Loucy (cell line): ENCODE measurements at regions not wholly inside any gene's neighbourhood (a gene's known extent, or its start where the extent isn't known, plus 50 kb on each side); places are given as distances from the start of the nearest gene placed in this dataset.

ENCODE experiments used
- H2AFZ ChIP-seq: fragments of 200-600 bp; sonication (generic); 2 replicates; pipeline ENCODE4 v1.6.0; 2016; ENCODE audit warnings: antibody characterized with exemption, mild to moderate bottlenecking, low read length, moderate library complexity
- H3F3A ChIP-seq: fragments of 200-600 bp; 2 replicates; pipeline ENCODE4 v1.6.0; 2016; ENCODE audit warnings: antibody characterized with exemption, low read depth, mild to moderate bottlenecking
- H3K27me3 ChIP-seq: fragments of 200-600 bp; sonication (generic); 2 replicates; pipeline ENCODE4 v1.6.1; 2014; ENCODE audit warnings: low read length, mild to moderate bottlenecking; ENCODE audit not compliant: insufficient read depth, poor library complexity, severe bottlenecking
- H3K36me3 ChIP-seq: fragments of 200-600 bp; sonication (generic); 2 replicates; pipeline ENCODE4 v1.6.1; 2016; ENCODE audit warnings: low read length; ENCODE audit not compliant: insufficient read depth
- H3K4me1 ChIP-seq: fragments of 200-600 bp; sonication (generic); 2 replicates; pipeline ENCODE4 v1.5.1; 2014; ENCODE audit warnings: low read length, mild to moderate bottlenecking; ENCODE audit not compliant: insufficient read depth, poor library complexity, severe bottlenecking
- H3K4me2 ChIP-seq: fragments of 200-600 bp; sonication (generic); 2 replicates; pipeline ENCODE4 v1.6.0; 2014; ENCODE audit warnings: antibody characterized with exemption, low read length, low read depth, mild to moderate bottlenecking; ENCODE audit not compliant: poor library complexity, severe bottlenecking
- H3K4me3 ChIP-seq: fragments of 200-600 bp; sonication (generic); 2 replicates; pipeline ENCODE4 v1.5.1; 2014; ENCODE audit warnings: low read length, mild to moderate bottlenecking, mixed read lengths; ENCODE audit not compliant: poor library complexity, severe bottlenecking
- H3K79me2 ChIP-seq: fragments of 200-600 bp; sonication (generic); 2 replicates; pipeline ENCODE4 v1.6.1; 2014; ENCODE audit warnings: low read length; ENCODE audit not compliant: insufficient read depth
- H3K9ac ChIP-seq: fragments of 200-600 bp; sonication (generic); 2 replicates; pipeline ENCODE4 v1.6.0; 2014; ENCODE audit warnings: mild to moderate bottlenecking, low read depth, low read length, moderate library complexity; ENCODE audit not compliant: poor library complexity, severe bottlenecking
- H3K9me2 ChIP-seq: fragments of 200-600 bp; sonication (generic); replicated peaks from 2 replicates; pipeline ENCODE4 v1.6.1; 2016; ENCODE audit warnings: low read depth, low read length, mixed read lengths
- H3K9me3 ChIP-seq: fragments of 200-600 bp; sonication (generic); 2 replicates; pipeline ENCODE4 v1.6.1; 2014; ENCODE audit warnings: mild to moderate bottlenecking, antibody characterized with exemption, low read length, low read depth; ENCODE audit not compliant: insufficient read depth
- H4K20me1 ChIP-seq: fragments of 200-600 bp; sonication (generic); 2 replicates; pipeline ENCODE4 v1.6.0; 2014; ENCODE audit warnings: antibody characterized with exemption, low read length, mild to moderate bottlenecking; ENCODE audit not compliant: insufficient read depth, poor library complexity, severe bottlenecking
- EZH2phosphoT487 ChIP-seq: fragments of 200-600 bp; IDR thresholded peaks from 2 replicates; pipeline ENCODE4 v1.6.1; 2018; ENCODE audit warnings: antibody characterized with exemption, mild to moderate bottlenecking, moderate library complexity, borderline replicate concordance
- TF ChIP-seq, protein P1 (sequence below): fragments of 200-600 bp; sonication (generic); conservative IDR thresholded peaks from 2 replicates; pipeline ENCODE4 v1.5.1; 2014; ENCODE audit warnings: mild to moderate bottlenecking, antibody characterized with exemption, low read length

DNA sequence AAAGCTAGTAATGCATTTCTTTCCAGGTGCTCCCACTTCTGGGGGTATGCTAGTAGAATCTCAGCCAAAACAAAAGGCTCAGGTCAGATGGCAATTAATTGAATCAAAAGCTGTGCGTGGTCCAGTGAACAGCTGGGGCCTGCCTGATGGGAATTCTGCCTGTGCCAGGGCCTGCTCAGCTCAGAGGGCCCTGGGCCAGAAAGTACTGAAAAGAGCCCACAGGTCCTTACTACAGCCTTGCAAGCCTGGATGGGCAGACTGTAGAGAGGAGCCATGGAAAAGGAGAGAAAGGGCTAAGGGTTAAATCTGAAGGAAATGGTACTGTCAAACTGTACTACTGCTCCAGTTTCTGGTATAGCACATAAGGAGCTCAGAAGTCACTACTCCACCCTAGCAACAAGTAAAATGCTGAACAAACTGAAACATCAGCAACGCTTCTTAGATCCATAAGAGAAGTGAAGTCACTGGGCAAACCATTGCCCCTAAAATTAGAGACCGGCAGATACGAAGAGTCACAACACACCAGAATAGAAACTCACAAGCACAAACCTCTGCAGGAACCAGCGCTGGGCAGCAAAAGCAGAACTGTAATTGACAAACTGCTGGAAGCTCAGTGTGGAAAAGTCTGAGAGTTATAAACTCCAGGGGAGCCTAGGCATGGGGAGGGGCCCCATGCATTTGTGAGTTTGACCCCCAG lies 121.1 kb upstream of the SYT6 start:
- Histone ChIP-seq H3F3A (no peaks in the 10 kb centered on the region), H3K4me2 (no peak overlapping the region), H3K79me2 (no peaks in the 10 kb centered on the region), H2AFZ (no peak overlapping the region), H3K36me3 (no peaks in the 10 kb centered on the region), H3K4me1 (no peaks in the 10 kb centered on the region), H3K4me3 (no peak overlapping the region), H3K9ac (no peak overlapping the region), H4K20me1 (no peaks in the 10 kb centered on the region), H3K9me3 (no peaks in the 10 kb centered on the region), H3K27me3 (no peaks in the 10 kb centered on the region), H3K9me2 (no peaks in the 10 kb centered on the region)
- TF ChIP-seq, protein P1, sequence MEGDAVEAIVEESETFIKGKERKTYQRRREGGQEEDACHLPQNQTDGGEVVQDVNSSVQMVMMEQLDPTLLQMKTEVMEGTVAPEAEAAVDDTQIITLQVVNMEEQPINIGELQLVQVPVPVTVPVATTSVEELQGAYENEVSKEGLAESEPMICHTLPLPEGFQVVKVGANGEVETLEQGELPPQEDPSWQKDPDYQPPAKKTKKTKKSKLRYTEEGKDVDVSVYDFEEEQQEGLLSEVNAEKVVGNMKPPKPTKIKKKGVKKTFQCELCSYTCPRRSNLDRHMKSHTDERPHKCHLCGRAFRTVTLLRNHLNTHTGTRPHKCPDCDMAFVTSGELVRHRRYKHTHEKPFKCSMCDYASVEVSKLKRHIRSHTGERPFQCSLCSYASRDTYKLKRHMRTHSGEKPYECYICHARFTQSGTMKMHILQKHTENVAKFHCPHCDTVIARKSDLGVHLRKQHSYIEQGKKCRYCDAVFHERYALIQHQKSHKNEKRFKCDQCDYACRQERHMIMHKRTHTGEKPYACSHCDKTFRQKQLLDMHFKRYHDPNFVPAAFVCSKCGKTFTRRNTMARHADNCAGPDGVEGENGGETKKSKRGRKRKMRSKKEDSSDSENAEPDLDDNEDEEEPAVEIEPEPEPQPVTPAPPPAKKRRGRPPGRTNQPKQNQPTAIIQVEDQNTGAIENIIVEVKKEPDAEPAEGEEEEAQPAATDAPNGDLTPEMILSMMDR = no peak
- TF ChIP-seq EZH2phosphoT487 = no peak

DNA sequence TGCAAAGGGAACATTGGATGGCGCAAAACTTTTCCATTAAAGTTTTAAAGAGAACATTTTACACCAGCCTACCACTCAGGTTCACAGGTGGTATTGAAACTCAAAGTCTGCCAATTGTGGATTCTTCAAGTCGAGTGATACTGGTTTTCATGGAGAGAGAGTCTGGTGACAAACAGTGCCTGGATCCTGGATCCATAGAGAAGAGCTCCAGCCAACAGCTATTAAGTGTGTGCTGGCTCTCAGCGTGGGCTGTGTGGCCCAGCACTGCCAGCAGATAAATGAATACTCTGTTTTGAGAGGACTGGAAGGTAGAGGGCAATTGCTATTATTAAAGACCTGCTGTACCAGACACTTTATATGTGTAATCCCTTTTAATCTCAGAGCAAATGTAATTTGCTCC lies 118.9 kb upstream of the SYT6 start:
- no peak overlapping the region for H3K9ac ChIP-seq
- H3K4me1 ChIP-seq = no peaks in the 10 kb centered on the region
- no peaks in the 10 kb centered on the region for H3K36me3 ChIP-seq
- no peak overlapping the region for H3K4me3 ChIP-seq
- H3F3A ChIP-seq = no peaks in the 10 kb centered on the region
- no peak overlapping the region for H2AFZ ChIP-seq
- TF ChIP-seq, protein P1 = no peak
- TF ChIP-seq EZH2phosphoT487 = no peak
- no peaks in the 10 kb centered on the region for H3K27me3 ChIP-seq
- no peak overlapping the region for H3K4me2 ChIP-seq
- no peaks in the 10 kb centered on the region for H3K79me2 ChIP-seq
- H3K9me2 ChIP-seq = no peaks in the 10 kb centered on the region
- no peaks in the 10 kb centered on the region for H4K20me1 ChIP-seq
- H3K9me3 ChIP-seq = no peaks in the 10 kb centered on the region

DNA sequence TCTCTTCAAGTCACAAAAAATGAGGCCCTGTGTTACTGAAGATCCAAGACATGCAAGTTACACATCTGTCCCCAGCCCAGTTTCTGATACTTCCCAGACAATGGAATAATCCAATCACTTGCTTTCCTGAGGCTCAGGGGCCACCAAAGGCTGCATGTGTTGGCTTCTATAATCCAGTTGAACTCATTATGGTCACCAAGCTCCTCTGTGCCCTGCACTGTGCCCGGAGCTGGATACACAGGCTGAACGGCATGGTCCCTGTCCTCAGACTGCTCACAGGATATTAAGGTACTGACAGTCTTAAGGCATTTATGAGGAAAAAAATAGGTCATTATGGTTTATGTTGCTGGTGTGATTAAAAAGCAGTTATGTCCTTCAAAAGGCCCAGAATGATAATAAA lies 117.0 kb upstream of the SYT6 start:
- Histone ChIP-seq H3K27me3 (no peaks in the 10 kb centered on the region), H3K9ac (no peak overlapping the region), H3F3A (no peaks in the 10 kb centered on the region), H4K20me1 (no peaks in the 10 kb centered on the region), H3K4me2 (no peak overlapping the region), H3K9me2 (no peaks in the 10 kb centered on the region), H2AFZ (no peak overlapping the region), H3K4me3 (no peak overlapping the region), H3K4me1 (no peaks in the 10 kb centered on the region), H3K79me2 (no peaks in the 10 kb centered on the region), H3K9me3 (no peaks in the 10 kb centered on the region), H3K36me3 (no peaks in the 10 kb centered on the region)
- TF ChIP-seq EZH2phosphoT487 = no peak
- TF ChIP-seq, protein P1 = no peak
